ENCODE measurements at regions not wholly inside any gene's neighbourhood (a gene's known extent, or its start where the extent isn't known, plus 50 kb on each side); places are given as distances from the start of the nearest gene placed in this dataset.

DNA sequence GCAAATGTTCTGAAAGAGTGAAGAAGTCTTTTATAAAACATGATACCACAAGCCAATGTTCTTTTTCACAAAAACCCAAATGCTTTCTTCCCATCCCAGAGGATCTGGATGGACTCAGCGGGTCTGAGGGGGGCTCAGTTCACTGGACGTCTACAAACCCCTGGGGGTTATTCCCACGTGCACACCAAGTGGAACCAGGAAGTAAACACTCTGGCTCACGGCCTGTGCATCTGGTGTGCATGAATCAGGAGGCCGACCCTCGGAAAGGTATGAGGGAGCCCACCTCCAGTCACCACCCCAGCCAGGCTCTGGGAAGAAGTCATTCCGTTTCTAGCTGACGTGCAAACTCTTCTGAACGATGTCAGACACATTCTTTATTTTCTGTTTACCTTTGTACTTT lies 252.2 kb downstream of the DLL1 start:
- TF ChIP-seq POLR2A (IDR thresholded peaks at IDR 0.05) (no peak), CTCF (IDR thresholded peaks at IDR 0.05) (no peak)

Data from body of pancreas (tissue), 4 donors.